ENCODE measurements at regions not wholly inside any gene's neighbourhood (a gene's known extent, or its start where the extent isn't known, plus 50 kb on each side); places are given as distances from the start of the nearest gene placed in this dataset.

DNA sequence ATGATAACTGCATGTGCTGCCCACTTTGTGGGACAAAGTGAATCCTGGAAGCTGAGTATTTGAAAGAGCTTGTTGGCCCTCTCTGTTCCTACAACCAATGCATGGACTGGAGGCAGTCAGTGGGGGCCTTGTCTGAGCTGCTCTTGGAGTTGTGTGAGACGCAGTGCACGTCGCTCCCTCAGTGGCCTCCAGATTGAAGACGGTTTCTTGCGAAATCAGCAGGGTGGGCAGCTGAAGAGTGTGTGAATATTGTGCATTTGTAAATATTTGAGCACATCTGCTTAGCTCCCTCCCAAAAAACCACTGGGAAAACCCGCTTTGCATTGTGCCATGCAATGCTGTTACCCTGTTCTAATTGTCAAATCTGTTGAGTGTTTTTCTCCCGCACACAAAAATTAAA, 782.8 kb downstream of the PLCL1 start:
- no peaks in the 10 kb centered on the region for H3K36me3 ChIP-seq
- TF ChIP-seq POLR2A (IDR thresholded peaks at IDR 0.05) (no peak), EP300 (IDR thresholded peaks at IDR 0.05) (no peak), POLR2AphosphoS5 (IDR thresholded peaks at IDR 0.05) (no peak)
- TF ChIP-seq, protein P1, sequence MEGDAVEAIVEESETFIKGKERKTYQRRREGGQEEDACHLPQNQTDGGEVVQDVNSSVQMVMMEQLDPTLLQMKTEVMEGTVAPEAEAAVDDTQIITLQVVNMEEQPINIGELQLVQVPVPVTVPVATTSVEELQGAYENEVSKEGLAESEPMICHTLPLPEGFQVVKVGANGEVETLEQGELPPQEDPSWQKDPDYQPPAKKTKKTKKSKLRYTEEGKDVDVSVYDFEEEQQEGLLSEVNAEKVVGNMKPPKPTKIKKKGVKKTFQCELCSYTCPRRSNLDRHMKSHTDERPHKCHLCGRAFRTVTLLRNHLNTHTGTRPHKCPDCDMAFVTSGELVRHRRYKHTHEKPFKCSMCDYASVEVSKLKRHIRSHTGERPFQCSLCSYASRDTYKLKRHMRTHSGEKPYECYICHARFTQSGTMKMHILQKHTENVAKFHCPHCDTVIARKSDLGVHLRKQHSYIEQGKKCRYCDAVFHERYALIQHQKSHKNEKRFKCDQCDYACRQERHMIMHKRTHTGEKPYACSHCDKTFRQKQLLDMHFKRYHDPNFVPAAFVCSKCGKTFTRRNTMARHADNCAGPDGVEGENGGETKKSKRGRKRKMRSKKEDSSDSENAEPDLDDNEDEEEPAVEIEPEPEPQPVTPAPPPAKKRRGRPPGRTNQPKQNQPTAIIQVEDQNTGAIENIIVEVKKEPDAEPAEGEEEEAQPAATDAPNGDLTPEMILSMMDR (IDR thresholded peaks at IDR 0.05), result no peak
- WGBS, 2 donors, result 79 to 83% methylated on average over 7 of the region's 7 CpGs

DNA sequence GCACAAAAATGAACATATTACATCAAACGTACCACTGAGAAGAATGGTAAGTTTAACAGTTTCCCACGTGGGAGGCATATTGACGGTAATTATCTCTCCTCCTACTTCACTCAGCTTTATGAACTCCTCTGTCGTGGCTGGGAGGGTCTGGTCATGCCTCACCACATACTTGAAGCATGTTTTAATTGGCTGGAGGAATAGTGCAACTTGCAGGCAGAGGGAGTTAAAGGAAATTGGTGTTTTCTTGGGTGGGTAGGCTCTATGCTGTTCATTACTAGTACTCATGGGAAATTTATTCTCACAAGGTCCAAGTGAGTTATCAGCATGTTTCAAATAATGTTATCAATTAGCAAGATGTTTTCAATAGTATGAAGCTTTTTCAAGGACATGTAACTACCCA, 767.0 kb downstream of the PLCL1 start:
- Histone ChIP-seq H3K4me3 (no peak overlapping the region), H3K4me1 (no peaks in the 10 kb centered on the region), H3K27ac (no peak overlapping the region), H3K36me3 (no peaks in the 10 kb centered on the region), H3K9me3 (no peaks in the 10 kb centered on the region), H3K27me3 (no peaks in the 10 kb centered on the region)
- intact Hi-C loops (cut with DNase I), result no loop called here
- WGBS, 2 donors, result 63 to 67% methylated on average over 4 of the region's 4 CpGs
- DNase-seq, result no peak
- no peak for TF ChIP-seq POLR2AphosphoS5 (IDR thresholded peaks at IDR 0.05)
- no peak for TF ChIP-seq POLR2A (IDR thresholded peaks at IDR 0.05)
- TF ChIP-seq, protein P1 (IDR thresholded peaks at IDR 0.05), result no peak
- TF ChIP-seq EP300 (IDR thresholded peaks at IDR 0.05), result no peak

More for the DNA sequence above, 782.8 kb downstream of the PLCL1 start:
- no peaks in the 10 kb centered on the region for H3K4me1 ChIP-seq
- no peak overlapping the region for H3K27ac ChIP-seq
- DNase-seq, result no peak
- H3K27me3 ChIP-seq, result no peaks in the 10 kb centered on the region
- H3K9me3 ChIP-seq, result no peaks in the 10 kb centered on the region
- intact Hi-C loops (cut with DNase I), result no loop called here
- no peak overlapping the region for H3K4me3 ChIP-seq

DNA sequence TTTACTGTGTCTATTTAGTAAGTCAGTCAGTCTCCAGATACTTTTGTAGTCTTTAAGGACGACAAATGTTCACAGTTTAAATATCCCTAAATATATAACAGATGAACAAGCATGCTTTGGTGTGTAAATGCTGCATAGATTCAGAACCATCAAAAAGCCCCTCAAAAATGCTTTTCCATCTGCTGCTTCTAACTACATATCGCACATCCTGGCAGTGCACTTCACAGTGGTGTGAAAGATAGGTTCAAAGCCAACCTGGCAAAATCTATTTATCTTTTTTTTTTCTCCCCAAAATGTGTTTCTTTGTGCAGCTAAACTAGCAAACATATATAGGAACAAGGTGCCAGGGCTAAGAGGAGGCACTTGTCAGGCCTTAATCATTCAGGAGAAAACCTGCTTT, 753.8 kb downstream of the PLCL1 start:
- no peak overlapping the region for H3K4me3 ChIP-seq
- TF ChIP-seq POLR2A (IDR thresholded peaks at IDR 0.05) (no peak), EP300 (IDR thresholded peaks at IDR 0.05) (no peak), POLR2AphosphoS5 (IDR thresholded peaks at IDR 0.05) (no peak)
- TF ChIP-seq, protein P1 (IDR thresholded peaks at IDR 0.05), result no peak
- peaks cover 0 to 2% (median 0%) of the 10 kb centered on the region in 4 donors for H3K9me3 ChIP-seq
- H3K36me3 ChIP-seq, result no peaks in the 10 kb centered on the region
- no peaks in the 10 kb centered on the region for H3K27me3 ChIP-seq
- no peak for DNase-seq
- H3K4me1 ChIP-seq, result no peaks in the 10 kb centered on the region
- intact Hi-C loops (cut with DNase I), result no loop called here
- WGBS, 2 donors, result 88 to 95% methylated on average over 2 of the region's 2 CpGs
- no peak overlapping the region for H3K27ac ChIP-seq

DNA sequence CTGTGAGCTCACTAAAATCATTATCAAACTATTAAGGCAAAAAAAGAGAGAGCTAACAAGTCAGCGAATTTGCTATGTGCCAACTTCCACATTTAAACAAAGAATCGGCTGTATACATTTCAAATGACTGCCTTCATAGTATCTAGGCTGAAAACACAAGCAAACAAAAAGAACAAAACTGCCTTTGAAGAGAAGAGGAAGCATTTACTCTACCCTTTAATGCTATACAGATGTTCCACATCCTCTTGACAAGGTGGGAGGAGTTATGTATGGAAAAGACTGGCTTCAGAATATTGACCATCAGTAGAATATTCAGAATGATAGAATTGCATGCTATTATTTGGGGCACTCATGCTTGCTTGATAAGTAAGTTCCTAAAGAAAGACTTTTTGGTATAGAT, 741.7 kb downstream of the PLCL1 start:
- intact Hi-C loops (cut with DNase I), result no loop called here
- H3K4me1 ChIP-seq, result no peaks in the 10 kb centered on the region
- TF ChIP-seq POLR2A (IDR thresholded peaks at IDR 0.05) (no peak), POLR2AphosphoS5 (IDR thresholded peaks at IDR 0.05) (no peak), EP300 (IDR thresholded peaks at IDR 0.05) (no peak)
- TF ChIP-seq, protein P1 (IDR thresholded peaks at IDR 0.05), result no peak
- 4 to 30% methylated on average over 2 of the region's 2 CpGs for WGBS, 2 donors
- no peaks in the 10 kb centered on the region for H3K36me3 ChIP-seq
- DNase-seq, result no peak
- no peak overlapping the region for H3K4me3 ChIP-seq
- no peaks in the 10 kb centered on the region for H3K9me3 ChIP-seq
- no peaks in the 10 kb centered on the region for H3K27me3 ChIP-seq
- H3K27ac ChIP-seq, result no peak overlapping the region

DNA sequence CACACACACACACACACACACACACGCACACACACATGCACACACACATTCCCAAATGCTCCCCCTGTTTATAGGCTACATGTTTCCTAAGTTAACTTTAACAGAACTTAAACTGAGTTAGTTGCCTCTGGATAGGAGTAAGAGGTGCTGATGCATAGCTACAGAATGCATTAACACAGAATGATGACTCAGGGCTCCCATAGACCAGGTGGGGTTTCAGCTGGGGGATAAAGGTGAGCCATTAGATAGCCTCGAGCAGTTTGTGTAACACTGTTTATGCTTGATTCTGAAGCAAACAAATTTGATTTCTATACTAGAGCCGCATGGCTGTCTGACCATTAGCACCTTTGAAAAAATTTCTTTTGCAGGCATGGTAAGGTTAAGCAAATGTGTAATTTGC, 741.0 kb downstream of the PLCL1 start:
- 61 to 72% methylated on average over 3 of the region's 3 CpGs for WGBS, 2 donors
- TF ChIP-seq POLR2A (IDR thresholded peaks at IDR 0.05), result no peak
- no peak for TF ChIP-seq POLR2AphosphoS5 (IDR thresholded peaks at IDR 0.05)
- no peak for TF ChIP-seq EP300 (IDR thresholded peaks at IDR 0.05)
- TF ChIP-seq, protein P1 (IDR thresholded peaks at IDR 0.05), result no peak
- no peak for DNase-seq

More for the DNA sequence above, 741.0 kb downstream of the PLCL1 start:
- H3K4me3 ChIP-seq, result no peak overlapping the region
- H3K4me1 ChIP-seq, result no peaks in the 10 kb centered on the region
- H3K9me3 ChIP-seq, result no peaks in the 10 kb centered on the region
- no peaks in the 10 kb centered on the region for H3K27me3 ChIP-seq
- intact Hi-C loops (cut with DNase I), result no loop called here
- no peak overlapping the region for H3K27ac ChIP-seq
- H3K36me3 ChIP-seq, result no peaks in the 10 kb centered on the region

Data from sigmoid colon (tissue), 6 donors.